Neural cell (in vitro differentiated cells): ENCODE measurements at regions not wholly inside any gene's neighbourhood (a gene's known extent, or its start where the extent isn't known, plus 50 kb on each side); places are given as distances from the start of the nearest gene placed in this dataset.

ENCODE experiments used
- CTCF ChIP-seq: fragments of 450-650 bp; IDR thresholded peaks from 2 replicates; pipeline ENCODE4 v1.5.1; 2014; ENCODE audit warnings: antibody characterized with exemption, mild to moderate bottlenecking, moderate library complexity; ENCODE audit not compliant: poor library complexity, severe bottlenecking
- EZH2 ChIP-seq: fragments of 200-600, 300-800 bp; shearing (Covaris generic), sonication (generic); IDR thresholded peaks from 2 replicates; pipeline ENCODE4 v1.6.1; 2014; ENCODE audit warnings: antibody characterized with exemption, low read length, borderline replicate concordance, mild to moderate bottlenecking; ENCODE audit not compliant: insufficient read depth, poor library complexity, severe bottlenecking
- TAF1 ChIP-seq: IDR thresholded peaks from 2 replicates; pipeline ENCODE4 v1.6.1; 2012; ENCODE audit warnings: low read depth

GRCh38 chr4:83961575-83961974 lies 425.7 kb downstream of the GPAT3 start:
- TF ChIP-seq CTCF: no peak
- TF ChIP-seq EZH2: no peak
- no peak for TF ChIP-seq TAF1
